ENCODE measurements at regions not wholly inside any gene's neighbourhood (a gene's known extent, or its start where the extent isn't known, plus 50 kb on each side); places are given as distances from the start of the nearest gene placed in this dataset.

DNA sequence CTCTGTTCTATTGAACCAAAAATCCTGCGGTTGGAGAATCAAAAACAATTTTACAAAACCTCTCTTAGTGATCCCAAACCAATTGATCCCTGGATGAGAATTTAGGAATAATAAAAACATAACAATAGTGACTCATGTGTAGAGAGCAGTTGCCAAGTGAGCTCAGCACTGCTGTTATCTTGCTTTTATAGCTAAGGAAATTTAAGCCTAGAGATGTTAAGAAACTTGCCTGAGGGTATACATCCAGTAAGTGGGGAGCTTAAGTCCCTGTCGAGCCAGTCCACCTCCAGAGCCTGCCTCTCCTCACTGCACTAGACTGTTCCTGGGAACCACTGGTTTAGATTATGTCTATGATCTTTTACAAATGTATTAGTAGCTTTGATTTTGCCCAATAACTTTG lies 358.4 kb upstream of the LMCD1 start:
- H3K4me3 ChIP-seq, result no peak overlapping the region
- no peak for DNase-seq (ENCODE audit: low spot score)
- H3K27ac ChIP-seq, result no peak overlapping the region
- TF ChIP-seq, protein P1, sequence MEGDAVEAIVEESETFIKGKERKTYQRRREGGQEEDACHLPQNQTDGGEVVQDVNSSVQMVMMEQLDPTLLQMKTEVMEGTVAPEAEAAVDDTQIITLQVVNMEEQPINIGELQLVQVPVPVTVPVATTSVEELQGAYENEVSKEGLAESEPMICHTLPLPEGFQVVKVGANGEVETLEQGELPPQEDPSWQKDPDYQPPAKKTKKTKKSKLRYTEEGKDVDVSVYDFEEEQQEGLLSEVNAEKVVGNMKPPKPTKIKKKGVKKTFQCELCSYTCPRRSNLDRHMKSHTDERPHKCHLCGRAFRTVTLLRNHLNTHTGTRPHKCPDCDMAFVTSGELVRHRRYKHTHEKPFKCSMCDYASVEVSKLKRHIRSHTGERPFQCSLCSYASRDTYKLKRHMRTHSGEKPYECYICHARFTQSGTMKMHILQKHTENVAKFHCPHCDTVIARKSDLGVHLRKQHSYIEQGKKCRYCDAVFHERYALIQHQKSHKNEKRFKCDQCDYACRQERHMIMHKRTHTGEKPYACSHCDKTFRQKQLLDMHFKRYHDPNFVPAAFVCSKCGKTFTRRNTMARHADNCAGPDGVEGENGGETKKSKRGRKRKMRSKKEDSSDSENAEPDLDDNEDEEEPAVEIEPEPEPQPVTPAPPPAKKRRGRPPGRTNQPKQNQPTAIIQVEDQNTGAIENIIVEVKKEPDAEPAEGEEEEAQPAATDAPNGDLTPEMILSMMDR (IDR thresholded peaks at IDR 0.05), result no peak

DNA sequence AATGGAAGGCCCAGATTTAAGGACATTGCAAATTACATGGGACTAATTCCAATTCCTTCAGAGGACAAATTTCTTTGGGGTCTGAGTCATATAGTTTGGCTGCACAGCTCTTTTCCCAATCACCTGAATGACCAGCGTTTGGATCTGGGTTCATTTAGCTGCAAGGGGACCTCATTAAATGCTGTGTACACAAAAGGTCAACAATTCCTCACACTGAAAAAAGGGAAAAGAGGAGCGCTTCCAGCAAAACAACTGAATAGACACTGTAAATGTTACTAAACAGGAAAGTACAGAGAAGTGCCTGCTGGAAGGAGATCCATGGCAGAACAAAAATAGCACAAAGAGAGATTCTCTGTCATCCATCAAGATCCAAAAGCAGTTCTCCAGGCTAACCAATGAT lies 356.0 kb upstream of the LMCD1 start:
- TF ChIP-seq, protein P1 (IDR thresholded peaks at IDR 0.05), result no peak
- Histone ChIP-seq H3K27ac (no peak overlapping the region), H3K4me3 (no peak overlapping the region)
- no peak for DNase-seq (ENCODE audit: low spot score)

DNA sequence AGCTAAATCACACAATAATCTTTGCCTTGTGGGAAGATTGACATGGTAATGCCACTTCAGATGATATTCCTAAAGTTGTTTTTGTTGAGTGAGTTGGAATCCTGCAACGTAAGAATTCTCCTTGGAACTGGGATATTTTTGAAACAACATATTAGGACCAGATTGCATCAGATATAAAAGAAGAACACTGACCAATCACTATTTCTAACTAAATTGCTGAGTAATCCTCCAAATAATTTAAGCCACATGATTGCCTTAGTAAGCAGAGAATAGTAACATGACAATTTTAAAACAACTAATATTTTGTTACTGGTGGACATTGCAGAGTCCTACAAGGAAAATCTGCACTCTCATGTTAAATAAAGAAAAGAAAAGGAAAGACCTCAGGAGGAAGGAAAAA lies 353.9 kb upstream of the LMCD1 start:
- H3K4me3 ChIP-seq, result no peak overlapping the region
- TF ChIP-seq, protein P1 (IDR thresholded peaks at IDR 0.05), result no peak
- no peak for DNase-seq (ENCODE audit: low spot score)
- H3K27ac ChIP-seq, result no peak overlapping the region

DNA sequence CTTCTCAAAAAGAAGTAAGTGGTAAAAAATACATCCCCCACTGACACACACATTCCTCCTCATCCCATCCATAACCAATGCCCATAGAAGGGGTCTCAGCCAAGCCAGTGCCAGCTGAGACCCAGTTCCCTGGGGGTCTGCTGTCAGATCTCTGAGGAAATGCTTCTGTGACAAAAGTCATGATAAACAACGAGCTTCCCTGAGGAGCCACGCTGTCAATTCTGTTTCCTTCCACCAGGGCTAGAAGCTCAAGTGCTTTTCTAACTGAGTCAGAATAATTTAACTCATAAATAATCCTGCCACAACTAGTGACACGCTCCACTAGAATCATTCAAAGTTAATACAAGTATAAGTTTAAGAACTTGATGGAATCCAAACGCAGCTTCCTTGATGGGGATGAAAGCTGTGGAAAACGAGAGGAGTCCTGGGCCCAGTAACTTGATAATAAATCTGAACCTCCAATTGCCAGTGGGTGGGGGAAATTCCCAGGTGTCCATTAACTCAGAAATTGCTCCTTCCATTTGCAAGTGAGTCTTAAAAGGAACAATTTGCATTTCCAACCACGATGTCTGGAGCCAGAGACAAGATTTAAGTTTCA lies 348.7 kb upstream of the LMCD1 start:
- TF ChIP-seq, protein P1 (IDR thresholded peaks at IDR 0.05), result no peak
- Histone ChIP-seq H3K4me3 (no peak overlapping the region), H3K27ac (no peak overlapping the region)
- no peak for DNase-seq (ENCODE audit: low spot score)

DNA sequence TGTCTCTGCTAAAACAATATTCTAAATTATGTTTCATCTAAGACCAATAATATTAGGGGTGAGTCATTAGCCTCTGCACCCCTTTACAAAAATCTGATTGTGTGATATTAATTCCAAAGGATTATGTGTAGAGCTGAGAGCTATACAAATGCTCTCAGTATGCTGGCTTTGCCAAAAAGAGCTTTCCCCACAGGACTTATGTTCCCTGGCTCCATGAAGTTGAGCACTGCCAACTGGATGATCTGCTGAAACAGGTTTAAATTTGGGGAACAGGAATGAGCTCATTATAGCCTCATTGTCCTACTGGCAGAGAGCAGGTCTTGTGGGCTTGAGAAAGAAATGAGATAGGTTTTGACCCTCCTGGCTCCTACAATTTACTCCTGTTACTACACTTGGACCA lies 347.8 kb upstream of the LMCD1 start:
- DNase-seq (ENCODE audit: low spot score), result no peak
- TF ChIP-seq, protein P1 (IDR thresholded peaks at IDR 0.05), result no peak
- Histone ChIP-seq H3K27ac (no peak overlapping the region), H3K4me3 (no peak overlapping the region)

DNA sequence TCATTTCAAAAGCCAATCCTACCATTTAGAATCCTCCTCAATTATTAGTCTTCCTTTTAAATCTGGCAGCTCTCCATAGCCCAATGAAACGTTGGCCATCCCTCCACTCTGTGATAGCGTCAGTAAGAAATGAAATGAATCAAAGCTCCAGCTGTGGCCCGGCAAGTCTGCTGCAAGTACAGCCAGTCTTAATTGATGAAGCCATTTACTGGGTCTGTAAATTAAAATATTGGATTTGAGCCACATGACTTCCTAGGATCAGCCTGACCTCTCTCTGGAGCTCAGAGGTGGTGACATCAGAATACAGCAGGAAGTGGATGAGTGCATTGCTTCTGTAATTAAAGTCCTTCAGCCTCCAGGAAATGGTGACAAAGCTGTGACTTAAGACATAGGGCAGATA lies 347.0 kb upstream of the LMCD1 start:
- Histone ChIP-seq H3K4me3 (no peak overlapping the region), H3K27ac (no peak overlapping the region)
- no peak for DNase-seq (ENCODE audit: low spot score)
- TF ChIP-seq, protein P1 (IDR thresholded peaks at IDR 0.05), result no peak

DNA sequence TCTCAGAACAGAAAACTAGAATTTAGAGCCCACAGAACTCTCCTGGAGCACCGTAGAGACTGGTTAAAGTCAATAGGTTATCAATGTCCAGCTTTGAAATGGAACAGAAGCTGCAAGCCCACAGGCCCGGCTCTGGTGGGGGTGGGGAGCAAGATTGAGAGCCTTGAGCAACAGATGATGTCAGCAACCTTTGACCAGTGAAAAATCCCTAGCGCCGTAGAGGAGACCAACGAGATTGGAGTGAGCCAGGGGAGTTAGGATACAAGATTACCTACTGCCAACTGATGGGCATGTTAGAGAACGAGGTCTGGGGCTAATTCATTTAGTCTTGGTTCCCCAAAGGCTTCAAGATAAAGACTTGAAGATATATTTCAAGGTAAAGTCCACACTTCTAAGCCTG lies 345.5 kb upstream of the LMCD1 start:
- H3K27ac ChIP-seq, result no peak overlapping the region
- no peak for DNase-seq (ENCODE audit: low spot score)
- TF ChIP-seq, protein P1 (IDR thresholded peaks at IDR 0.05), result no peak
- H3K4me3 ChIP-seq, result no peak overlapping the region
